GM18870 (cell line): ENCODE measurements at regions not wholly inside any gene's neighbourhood (a gene's known extent, or its start where the extent isn't known, plus 50 kb on each side); places are given as distances from the start of the nearest gene placed in this dataset.
"Not testable (repeated sequence)": the region's sequence is repeated elsewhere in the genome, so short reads cannot be mapped to it uniquely, and the experiment has no call there.

ENCODE experiments used
- ATAC-seq: cut with Tn5 transposase; IDR thresholded peaks from one replicate; pipeline ENCODE4 v1.9.1; 2021; ENCODE audit warnings: moderate library complexity; ENCODE audit not compliant: unreplicated experiment

DNA sequence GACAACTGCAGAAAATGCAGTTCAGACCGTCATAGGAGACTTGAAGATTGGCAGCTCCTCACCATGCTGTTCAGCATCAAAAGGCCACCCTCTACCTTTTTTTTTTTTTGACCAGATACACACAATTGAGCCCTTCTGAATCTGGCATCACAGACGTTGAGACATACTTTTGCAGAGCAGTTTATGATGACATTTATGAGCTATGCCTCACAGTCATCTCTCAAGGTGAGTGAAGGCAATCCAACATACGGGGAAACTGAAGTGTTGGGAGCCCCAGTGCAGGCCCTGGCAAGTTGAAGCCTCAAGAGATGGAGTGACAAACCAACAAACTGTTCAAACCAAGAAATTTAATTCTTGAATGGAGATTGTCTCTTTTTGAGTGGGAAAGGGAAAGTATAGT lies 83.6 kb upstream of the DLX6 start:
- ATAC-seq: no peak

GRCh38 chr7:96923345-96923744 lies 82.0 kb upstream of the DLX6 start:
- ATAC-seq: not testable (repeated sequence)

DNA sequence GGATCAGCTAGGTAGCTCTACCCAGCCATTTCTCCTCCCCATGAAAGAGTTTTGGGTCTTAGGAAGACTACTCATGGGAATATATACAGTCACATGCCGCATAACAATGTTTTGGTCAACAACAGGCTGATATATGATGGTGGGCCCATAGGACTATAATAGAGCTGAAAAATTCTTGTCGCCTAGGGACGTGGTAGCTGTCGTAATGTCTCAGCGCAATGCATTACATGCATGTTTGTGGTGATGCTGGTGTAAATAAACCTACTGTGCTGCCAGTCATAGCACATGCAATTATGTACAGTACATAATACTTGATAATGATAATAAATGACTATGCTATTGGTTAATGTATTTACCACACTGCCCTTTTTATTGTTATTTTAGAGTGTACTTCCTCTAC lies 78.2 kb upstream of the DLX6 start:
- ATAC-seq: no peak

- ATAC-seq: no peak
Observed at GRCh38 chr7:96928965-96929364, 76.4 kb upstream of the DLX6 start.

DNA sequence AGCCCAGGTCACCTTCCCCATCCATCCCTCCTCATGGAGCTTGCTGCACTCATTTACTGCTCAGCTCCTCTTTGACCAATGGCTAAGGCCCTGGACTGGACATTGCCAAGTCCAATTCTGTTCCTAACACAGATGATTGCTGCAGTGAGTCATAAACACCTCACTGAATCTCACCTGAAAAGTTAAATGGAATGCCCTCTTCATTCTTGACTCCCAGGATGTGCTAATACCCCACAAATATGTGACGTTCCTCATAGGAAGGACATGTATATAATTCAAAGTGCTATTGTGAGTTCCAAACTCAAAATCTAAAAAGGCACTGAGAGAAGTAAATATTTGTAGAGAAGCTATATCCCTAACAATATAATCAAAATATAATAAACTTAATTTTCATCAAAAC lies 73.5 kb upstream of the DLX6 start:
- no peak for ATAC-seq

GRCh38 chr7:96933067-96933645 lies 72.2 kb upstream of the DLX6 start:
- no peak for ATAC-seq

DNA sequence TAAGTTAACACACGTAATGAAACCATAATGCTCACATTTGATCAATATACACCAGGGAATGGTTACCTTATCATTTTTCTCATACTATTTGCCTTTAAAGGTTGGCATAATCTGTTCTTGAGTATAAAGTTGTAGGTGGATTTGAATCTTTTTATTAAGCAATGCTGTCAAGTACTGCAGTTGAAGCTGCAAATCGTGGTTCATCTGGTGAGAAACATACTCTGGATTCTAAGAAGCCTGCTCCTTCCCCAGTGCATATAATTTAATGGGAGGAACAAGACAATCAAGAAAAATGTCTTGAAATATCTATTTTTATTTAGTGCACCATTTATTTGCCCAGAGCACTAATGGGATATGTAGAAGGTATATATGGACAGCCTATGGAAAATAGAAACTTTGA lies 68.7 kb upstream of the DLX6 start:
- ATAC-seq: no peak

- no peak for ATAC-seq
Observed at GRCh38 chr7:96942112-96942511, 63.2 kb upstream of the DLX6 start.

- ATAC-seq: no peak
Observed at GRCh38 chr7:96949766-96950165, 55.6 kb upstream of the DLX6 start.

- ATAC-seq: no peak
Observed at GRCh38 chr7:96952974-96953391, 52.4 kb upstream of the DLX6 start.

DNA sequence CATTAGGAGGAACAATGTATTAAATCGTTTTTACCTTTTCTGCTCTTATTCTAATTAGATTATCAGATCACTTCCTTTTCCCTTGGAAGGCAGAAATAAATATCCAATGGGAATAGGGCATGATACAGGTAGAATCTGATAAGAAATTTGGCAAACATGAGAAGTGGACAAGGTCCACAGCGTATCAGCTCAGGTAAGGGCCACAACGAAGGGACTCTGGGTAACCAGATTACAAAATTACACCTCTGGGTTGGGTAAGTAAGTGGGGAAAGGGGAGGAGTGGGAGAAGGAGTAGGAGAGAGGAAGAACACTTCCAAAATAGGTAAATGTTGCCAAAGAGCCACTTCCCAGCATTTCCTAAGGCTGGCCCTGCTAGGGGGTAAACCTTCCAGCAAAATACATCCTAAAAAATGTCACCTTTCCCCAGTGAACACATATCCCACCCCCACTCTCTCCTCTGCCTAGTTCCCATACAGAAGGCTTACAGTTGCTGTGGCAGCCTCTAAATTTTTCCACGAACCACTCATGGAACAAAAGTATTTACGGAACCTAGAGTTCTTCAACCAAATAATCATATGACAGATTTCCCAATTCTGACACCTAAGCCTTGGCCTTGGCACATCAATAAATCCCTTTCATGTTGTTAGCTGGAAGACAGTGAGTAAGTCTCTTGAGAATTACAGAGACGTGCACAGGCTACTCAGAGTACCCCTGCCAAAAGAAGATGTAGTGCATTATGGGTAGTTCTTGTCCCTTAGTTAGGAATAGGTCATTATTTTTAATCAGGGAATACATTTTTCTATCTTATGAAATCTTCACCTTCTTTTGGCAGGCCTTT lies 51.5 kb upstream of the DLX6 start:
- ATAC-seq: no peak
